ENCODE measurements at regions not wholly inside any gene's neighbourhood (a gene's known extent, or its start where the extent isn't known, plus 50 kb on each side); places are given as distances from the start of the nearest gene placed in this dataset.

DNA sequence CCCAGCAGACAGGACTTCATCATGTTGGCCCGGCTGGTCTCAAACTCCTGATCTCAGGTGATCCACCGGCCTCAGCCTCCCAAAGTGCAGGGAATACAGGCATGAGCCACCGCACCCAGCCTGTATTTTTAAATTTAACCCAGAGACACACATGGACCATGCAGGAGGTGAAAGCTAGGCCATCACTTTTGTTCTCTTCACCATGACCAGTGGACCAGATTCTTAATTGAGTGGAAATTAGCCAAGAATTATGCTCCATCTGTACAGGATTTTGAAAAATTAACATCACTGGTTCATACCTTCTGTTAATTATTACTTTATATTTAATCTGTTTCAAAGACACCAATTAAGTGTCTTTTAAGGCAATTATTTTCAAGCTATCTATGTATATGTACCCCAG, 493.6 kb upstream of the NOX3 start:
- no peak for DNase-seq (ENCODE audit: low read depth)

DNA sequence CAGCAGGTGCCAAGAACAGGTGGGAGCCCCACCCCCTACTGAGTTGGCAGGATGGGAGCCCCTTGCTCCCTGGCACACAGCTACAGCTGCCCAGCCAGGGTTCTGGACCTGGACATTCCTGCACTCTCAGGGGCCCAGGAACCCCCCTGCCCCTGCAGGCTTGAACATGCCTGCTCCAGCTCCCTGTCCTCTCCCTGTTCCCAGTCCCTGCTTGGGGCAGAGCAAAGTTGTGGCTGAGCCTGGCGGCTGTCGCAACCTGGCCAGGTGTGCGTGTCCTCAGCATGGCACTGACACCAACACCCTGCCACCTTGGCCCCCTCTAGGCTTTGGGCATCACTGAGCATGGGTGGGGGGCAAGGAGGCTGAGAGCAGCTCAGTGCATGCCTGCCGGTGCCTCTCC, 491.2 kb upstream of the NOX3 start:
- no peak for DNase-seq (ENCODE audit: low read depth)

GRCh38 chr6:155943635-155944034, 488.0 kb upstream of the NOX3 start:
- DNase-seq (ENCODE audit: low read depth): peak; percentile 59

- peak; percentile 99 for DNase-seq (ENCODE audit: low read depth)
These were observed 483.6 kb upstream of the NOX3 start for GRCh38 chr6:155939253-155939652.

- DNase-seq (ENCODE audit: low read depth): no peak
These were observed 480.9 kb upstream of the NOX3 start for GRCh38 chr6:155936551-155936950.

DNA sequence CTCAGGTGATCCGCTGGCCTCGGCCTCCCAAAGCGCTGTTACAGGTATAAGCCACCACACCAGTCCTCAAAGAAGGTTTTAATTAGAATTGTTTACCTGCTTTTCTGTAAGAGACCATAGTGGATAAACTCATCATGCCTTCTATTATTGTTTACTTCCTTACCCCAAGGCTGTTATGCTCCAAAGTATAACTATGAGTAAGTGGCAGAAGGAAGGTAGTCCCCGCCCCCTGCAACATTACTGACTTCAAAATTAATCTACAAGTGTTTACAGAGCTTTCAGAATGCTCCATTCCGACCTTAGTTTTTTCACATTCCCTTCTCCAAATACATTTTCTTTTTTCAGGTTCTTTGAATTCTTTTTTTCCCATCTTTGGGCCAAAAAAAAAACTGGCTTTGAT, 480.5 kb upstream of the NOX3 start:
- DNase-seq (ENCODE audit: low read depth): peak; percentile 62

DNA sequence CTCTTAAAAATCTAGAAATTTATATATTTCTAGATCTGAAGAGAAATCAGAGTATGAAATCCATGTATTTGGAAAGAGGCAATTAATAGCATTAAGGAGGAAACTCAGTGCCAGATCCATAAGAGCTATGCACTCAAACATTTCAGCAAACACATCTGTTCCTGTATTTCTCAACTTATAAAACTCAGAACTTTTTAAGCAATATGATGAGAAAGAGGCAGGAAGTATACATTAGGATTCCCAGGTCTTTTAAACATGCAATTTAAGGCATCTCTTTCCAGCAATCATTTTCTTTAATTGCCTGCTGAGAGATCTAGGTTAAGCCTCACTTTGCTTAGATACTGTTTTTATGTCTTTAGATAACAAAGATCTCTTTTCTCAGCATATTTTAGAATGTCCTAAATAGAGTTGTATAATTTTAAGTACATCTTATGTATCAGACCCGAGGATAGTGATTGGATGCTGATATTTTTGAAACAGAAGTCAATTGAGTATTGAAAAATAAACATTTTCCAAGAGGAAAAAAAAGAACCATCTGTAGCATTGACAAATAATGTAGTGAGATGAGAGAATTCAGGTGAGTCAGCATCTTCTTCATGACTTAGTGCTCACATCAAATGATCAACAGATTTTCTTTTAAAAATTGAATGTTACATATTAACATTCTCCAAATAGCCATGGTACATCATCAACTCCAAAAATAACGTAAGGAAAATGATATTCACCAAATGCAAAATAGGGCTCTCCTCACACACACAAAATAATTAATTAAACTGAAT, 461.4 kb upstream of the NOX3 start:
- DNase-seq (ENCODE audit: low read depth): no peak

DNA sequence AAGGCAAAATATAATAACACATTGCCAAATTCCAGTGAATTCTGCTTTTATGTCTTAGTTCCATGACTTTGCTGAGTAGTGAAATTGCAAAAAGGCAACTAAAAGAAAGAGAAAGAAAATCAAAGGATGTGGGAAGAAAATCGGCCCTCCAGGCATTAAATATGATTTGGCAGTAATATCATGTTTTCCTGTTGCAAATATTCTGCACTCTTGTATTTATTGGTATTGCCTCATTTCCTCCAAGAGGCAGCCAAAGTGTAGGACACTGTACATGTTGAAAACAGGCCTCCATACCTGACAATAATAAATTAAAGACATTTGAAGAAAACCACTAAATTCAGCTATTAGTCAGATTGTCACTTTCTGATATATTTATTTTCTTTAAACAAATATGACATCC, 460.0 kb upstream of the NOX3 start:
- DNase-seq (ENCODE audit: low read depth): no peak

DNA sequence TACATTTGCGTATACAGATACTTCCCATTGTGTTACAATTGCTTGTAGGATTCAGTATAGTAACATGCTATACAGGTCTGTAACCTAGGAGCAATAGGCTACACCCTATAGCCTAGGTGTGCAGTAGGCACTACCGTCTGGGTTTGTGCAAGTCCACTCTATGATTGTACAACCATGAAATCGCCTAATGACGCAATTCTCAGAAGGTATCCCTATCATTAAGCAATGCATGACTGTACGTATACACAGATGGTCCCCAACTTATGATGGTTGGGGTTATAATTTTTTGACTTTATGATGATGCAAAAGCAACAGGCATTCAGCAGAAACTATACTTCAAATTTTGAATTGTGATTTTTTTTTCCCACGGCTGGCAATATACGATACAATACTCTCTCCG, 458.2 kb upstream of the NOX3 start:
- no peak for DNase-seq (ENCODE audit: low read depth)

- no peak for DNase-seq (ENCODE audit: low read depth)
These were observed 454.1 kb upstream of the NOX3 start for GRCh38 chr6:155909710-155910109.

- no peak for DNase-seq (ENCODE audit: low read depth)
These were observed 440.0 kb upstream of the NOX3 start for GRCh38 chr6:155895641-155896040.

DNA sequence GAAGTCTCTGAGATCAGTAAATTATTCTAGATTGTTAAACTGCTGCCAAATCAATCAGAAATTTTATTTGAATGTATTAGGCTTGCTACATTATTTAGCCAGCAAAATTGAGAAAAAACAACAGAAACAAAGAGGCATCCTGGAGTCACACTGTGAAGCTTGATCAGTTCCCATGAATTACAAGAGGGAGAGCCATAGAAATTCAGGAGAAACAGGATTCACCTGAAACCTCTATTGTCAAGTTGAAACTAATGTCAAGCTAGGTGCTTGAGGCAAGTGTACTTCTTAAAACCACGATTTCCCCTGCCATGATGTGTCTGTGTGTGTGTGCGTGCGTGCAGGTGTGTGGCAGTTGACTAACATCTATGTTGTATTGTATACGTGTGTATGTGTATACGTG, 439.1 kb upstream of the NOX3 start:
- no peak for DNase-seq (ENCODE audit: low read depth)

DNA sequence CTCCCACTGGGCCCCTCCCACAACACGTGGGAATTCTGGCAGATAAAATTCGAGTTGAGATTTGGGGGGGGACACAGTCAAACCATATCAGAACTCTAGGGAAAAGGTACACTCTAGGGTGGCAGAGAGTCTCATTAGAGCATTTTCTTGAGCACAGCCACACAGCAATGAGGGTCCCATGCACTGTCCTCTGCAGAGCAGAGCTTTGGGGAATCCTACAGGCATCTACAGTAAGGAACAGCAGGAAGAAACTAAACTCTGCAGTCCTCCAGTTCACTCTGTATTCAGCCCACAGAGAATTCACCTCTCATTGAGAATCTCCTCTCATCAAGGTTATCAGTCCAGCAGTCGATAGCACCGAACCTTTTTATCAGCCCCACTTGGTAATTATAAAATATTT, 438.6 kb upstream of the NOX3 start:
- DNase-seq (ENCODE audit: low read depth): no peak

DNA sequence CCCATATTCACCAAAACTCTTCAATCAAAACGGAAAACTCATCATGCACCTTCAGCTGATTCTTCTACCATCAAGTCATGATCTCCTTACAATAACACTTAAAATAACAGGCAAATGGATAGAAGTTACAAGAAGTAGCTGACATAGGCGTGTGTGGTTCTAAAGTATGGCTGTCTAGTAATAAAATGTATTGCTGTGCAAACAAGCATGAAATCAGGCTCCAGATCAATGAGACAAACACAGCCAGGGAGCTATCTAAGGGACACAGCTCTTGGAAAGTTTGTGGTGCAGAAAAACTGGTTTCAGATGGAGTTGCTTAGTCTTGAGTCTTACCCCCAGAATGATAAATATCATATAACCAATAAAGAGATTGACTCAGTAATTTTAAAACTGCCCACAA, 434.8 kb upstream of the NOX3 start:
- no peak for DNase-seq (ENCODE audit: low read depth)

DNA sequence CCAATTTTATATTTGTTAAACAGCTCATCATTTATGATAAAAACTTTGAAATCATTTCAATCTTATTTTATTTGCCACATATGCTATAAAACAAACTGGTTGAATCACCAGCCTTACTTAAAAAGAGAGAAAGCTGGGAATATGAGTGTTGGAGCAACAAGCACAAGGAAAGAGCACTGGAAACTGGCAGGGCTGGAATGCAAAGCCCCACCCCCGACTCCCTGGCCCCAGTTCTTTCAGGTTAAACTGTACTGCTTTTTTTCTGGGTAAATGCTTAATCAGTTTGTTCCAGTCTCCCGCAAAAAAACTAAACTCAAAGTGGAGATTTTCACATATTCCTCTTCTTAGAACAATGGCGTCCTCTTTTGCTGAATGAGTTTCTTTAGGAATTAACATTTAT, 433.8 kb upstream of the NOX3 start:
- no peak for DNase-seq (ENCODE audit: low read depth)

GRCh38 chr6:155887421-155887820, 431.8 kb upstream of the NOX3 start:
- DNase-seq (ENCODE audit: low read depth): no peak

GRCh38 chr6:155883741-155884140, 428.1 kb upstream of the NOX3 start:
- DNase-seq (ENCODE audit: low read depth): peak; percentile 84

DNA sequence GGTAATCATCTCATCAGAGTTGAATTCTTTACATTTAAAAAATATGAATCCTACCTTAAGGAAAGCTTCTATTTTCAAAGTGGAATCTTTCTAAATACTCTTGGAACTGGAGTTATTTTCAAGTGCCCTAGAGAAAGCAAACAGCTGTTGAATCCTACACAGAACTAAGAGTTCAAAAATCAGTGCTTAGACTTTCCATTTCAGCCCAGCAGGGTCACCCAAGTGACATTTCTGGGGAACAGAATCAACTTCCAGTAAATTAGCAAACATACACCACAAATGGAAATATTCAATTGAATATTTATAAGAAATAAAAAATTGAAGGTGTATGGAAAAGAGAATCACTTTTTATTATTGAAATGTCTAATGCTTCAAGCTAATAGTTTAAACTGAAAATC, 427.7 kb upstream of the NOX3 start:
- no peak for DNase-seq (ENCODE audit: low read depth)

GRCh38 chr6:155882527-155883333, 427.1 kb upstream of the NOX3 start:
- peak; percentile 66 for DNase-seq (ENCODE audit: low read depth)

DNA sequence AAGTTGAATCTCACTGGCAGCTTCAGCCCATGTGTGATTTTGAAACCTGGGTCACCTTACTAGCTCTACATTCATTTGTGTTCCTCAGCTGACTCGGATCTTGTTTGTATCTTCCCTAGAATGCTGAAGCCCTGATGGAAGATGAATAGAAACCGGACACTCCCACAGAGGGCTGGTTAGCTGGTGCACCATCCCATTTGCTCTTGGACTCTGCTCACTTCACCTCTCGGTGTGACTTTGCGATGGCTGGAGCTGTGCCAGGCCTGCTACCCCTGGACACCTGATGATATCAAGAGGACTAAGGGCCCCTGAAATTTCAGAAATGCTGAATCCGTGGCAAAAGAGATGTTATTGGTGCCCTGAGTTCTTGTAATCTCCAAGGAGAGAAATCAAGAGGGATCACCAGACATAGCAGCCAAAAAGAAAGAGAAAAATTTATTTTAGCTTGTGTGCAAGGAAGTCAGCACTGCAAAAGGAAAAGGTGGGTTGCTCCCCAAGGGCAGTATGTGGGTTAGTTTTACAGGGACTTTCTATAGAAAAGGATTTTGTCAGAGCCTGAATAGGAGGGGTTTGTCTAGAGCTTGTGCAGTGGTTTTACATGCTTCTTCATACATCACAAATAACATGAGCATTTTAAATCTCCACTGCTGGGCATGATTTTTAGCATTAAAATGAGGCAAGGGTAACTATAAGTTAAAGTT, 426.3 kb upstream of the NOX3 start:
- DNase-seq (ENCODE audit: low read depth): no peak

- DNase-seq (ENCODE audit: low read depth): peak; percentile 50
These were observed 425.3 kb upstream of the NOX3 start for GRCh38 chr6:155880900-155881299.

- no peak for DNase-seq (ENCODE audit: low read depth)
These were observed 417.3 kb upstream of the NOX3 start for GRCh38 chr6:155872961-155873360.

DNA sequence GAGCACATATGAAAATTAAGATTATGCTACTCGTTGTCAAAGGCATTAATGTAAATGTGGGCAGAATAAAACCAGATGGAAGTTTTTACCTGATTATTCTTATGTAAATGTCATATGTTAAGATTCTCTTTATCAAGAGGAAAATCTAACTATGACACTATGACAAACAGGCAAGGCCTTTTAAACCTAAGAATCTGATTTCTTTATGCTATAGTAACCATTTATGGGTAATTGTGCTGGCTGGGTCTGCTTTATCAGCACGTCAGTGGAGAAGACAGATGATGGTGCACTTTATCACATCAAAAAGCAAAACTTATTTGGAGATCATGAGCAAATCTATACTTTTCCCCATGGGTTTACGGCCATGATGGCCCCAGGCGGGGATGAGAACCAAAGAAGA, 412.0 kb upstream of the NOX3 start:
- no peak for DNase-seq (ENCODE audit: low read depth)

All from renal cortical epithelial cell (primary cell).